GM12891 (cell line): ENCODE measurements at regions not wholly inside any gene's neighbourhood (a gene's known extent, or its start where the extent isn't known, plus 50 kb on each side); places are given as distances from the start of the nearest gene placed in this dataset.

ENCODE experiments used
- POLR2A ChIP-seq: IDR thresholded peaks from 2 replicates; pipeline ENCODE4 v1.6.1; 2011; ENCODE audit warnings: low read depth, low read length, control low read depth
- POLR2AphosphoS5 ChIP-seq: IDR thresholded peaks from 2 replicates; pipeline ENCODE4 v1.6.1; 2011; ENCODE audit warnings: low read depth, low read length, control low read depth

DNA sequence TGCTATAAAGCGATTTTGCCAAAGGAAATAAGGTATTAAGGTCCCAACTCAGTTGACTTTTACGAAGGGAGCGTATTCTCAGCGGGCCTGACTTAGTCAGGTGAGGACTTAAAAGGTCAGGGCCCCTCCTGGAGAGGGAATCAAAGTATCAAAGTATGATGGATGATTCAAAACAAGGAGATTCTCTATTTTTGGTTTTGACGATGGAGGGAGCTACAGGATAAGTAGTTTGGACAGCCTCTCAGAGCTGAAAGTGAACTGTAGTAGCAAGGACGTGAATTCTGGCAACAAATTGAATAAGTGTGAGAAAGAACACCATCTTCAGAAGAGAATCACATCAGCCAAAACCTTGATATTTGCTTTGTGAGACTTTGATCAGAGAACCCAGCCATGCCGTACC, 1186.5 kb downstream of the SI start:
- no peak for TF ChIP-seq POLR2AphosphoS5
- TF ChIP-seq POLR2A = no peak
